HCT116 (cell line): ENCODE measurements at regions not wholly inside any gene's neighbourhood (a gene's known extent, or its start where the extent isn't known, plus 50 kb on each side); places are given as distances from the start of the nearest gene placed in this dataset.

Experiments
- CTCF ChIP-seq, 3 experiments: fragments of 200-600 bp in 1 of 3; sonication (generic) in 1 of 3; IDR thresholded peaks in 2 of 3; conservative IDR thresholded peaks in 1 of 3; 2 replicates each; pipeline ENCODE4 v1.5.1; 2012 to 2017; ENCODE audit warnings: low read depth in 2 of 3, low read length in 2 of 3, antibody characterized with exemption in 1 of 3, borderline replicate concordance in 1 of 3, control low read depth in 1 of 3, mild to moderate bottlenecking in 1 of 3, mixed read lengths in 1 of 3, mixed run types in 1 of 3, moderate library complexity in 1 of 3; ENCODE audit not compliant: insufficient read depth in 1 of 3
- EZH2 ChIP-seq: fragments of 200-600 bp; sonication (generic); IDR thresholded peaks from 2 replicates; pipeline ENCODE4 v1.6.1; 2017; ENCODE audit warnings: antibody characterized with exemption, mixed run types
- POLR2A ChIP-seq: IDR thresholded peaks from 2 replicates; pipeline ENCODE4 v1.7.0; 2011; ENCODE audit warnings: borderline replicate concordance; ENCODE audit not compliant: insufficient read depth, insufficient read length; ENCODE audit errors: extremely low read depth
- POLR2AphosphoS5 ChIP-seq: IDR thresholded peaks from 2 replicates; pipeline ENCODE4 v1.6.1; 2011; ENCODE audit warnings: mild to moderate bottlenecking, low read depth, low read length, moderate library complexity
- SIN3A ChIP-seq: IDR thresholded peaks from 2 replicates; pipeline ENCODE4 v1.6.1; 2012; ENCODE audit warnings: low read depth
- SP1 ChIP-seq: IDR thresholded peaks from 2 replicates; pipeline ENCODE4 v1.6.1; 2012; ENCODE audit warnings: low read depth
- YY1 ChIP-seq: IDR thresholded peaks from 2 replicates; pipeline ENCODE4 v1.6.1; 2011; ENCODE audit warnings: low read length, low read depth, moderate library complexity, mild to moderate bottlenecking; ENCODE audit not compliant: insufficient replicate concordance; ENCODE audit errors: extremely low read depth
- ZFX ChIP-seq: fragments of 450-650 bp; IDR thresholded peaks from 2 replicates; pipeline ENCODE4 v1.6.1; 2017

- no peak for TF ChIP-seq CTCF (IDR thresholded peaks at IDR 0.05 in 2 of 3, conservative IDR thresholded peaks at IDR 0.05 in 1 of 3; ENCODE audit: borderline replicate concordance in 1 of 3, insufficient read depth in 1 of 3, low read depth in 2 of 3, low read length in 2 of 3)
- no peak for TF ChIP-seq YY1
- no peak for TF ChIP-seq POLR2AphosphoS5
- TF ChIP-seq SIN3A: no peak
- no peak for TF ChIP-seq POLR2A
- no peak for TF ChIP-seq SP1
- TF ChIP-seq ZFX: no peak
- no peak for TF ChIP-seq EZH2
These were observed 564.0 kb downstream of the SLC6A15 start for GRCh38 chr12:84348582-84348981.
